GM12891 (cell line): ENCODE measurements at regions not wholly inside any gene's neighbourhood (a gene's known extent, or its start where the extent isn't known, plus 50 kb on each side); places are given as distances from the start of the nearest gene placed in this dataset.
"Not testable (repeated sequence)": the region's sequence is repeated elsewhere in the genome, so short reads cannot be mapped to it uniquely, and the experiment has no call there.

Experiments
- DNase-seq: peaks from one replicate; pipeline ENCODE4 v3.0.0; 2011; ENCODE audit warnings: low spot score; ENCODE audit not compliant: insufficient read length
- FAIRE-seq: peaks from 2 replicates; lab custom pipeline; 2011; peaks lifted over from hg19 to GRCh38; lab: Jason Lieb, UNC
- PAX5 ChIP-seq: IDR thresholded peaks from 2 replicates; pipeline ENCODE4 v1.6.1; 2011; ENCODE audit warnings: low read length, moderate library complexity, mild to moderate bottlenecking; ENCODE audit not compliant: insufficient read depth, severe bottlenecking
- POLR2A ChIP-seq: IDR thresholded peaks from 2 replicates; pipeline ENCODE4 v1.6.1; 2011; ENCODE audit warnings: low read depth, low read length, control low read depth
- POLR2AphosphoS5 ChIP-seq: IDR thresholded peaks from 2 replicates; pipeline ENCODE4 v1.6.1; 2011; ENCODE audit warnings: low read depth, low read length, control low read depth
- POU2F2 ChIP-seq: IDR thresholded peaks from 2 replicates; pipeline ENCODE4 v1.6.1; 2011; ENCODE audit warnings: low read depth, mild to moderate bottlenecking, control low read depth, low read length, moderate library complexity
- SPI1 ChIP-seq: IDR thresholded peaks from 2 replicates; pipeline ENCODE4 v1.6.1; 2011; ENCODE audit warnings: low read depth, low read length, control low read depth
- TAF1 ChIP-seq: IDR thresholded peaks from 2 replicates; pipeline ENCODE4 v1.6.1; 2011; ENCODE audit warnings: low read depth, low read length, control low read depth

DNA sequence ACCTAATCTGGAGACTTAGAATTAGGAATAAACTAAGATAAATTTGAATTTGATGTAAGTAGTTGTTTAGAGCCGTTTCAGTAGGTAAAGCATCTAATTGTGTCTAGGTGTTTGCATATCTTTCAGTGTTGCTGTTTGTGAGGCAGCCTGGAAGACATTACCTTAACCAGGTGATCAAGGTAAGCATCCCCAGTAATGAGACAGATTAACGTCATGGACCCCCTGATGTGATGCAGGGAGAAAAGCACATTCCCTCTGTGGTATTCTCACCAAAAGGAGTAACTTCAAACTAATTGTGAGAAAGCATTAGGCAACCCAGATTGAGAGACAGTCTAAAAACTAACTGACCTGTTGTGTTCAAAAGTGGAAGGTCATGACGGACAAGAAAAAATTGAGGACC is 251.6 kb downstream of the NUAK1 start:
- DNase-seq: no peak
- no peak for FAIRE-seq
- TF ChIP-seq POLR2A: no peak
- no peak for TF ChIP-seq TAF1
- TF ChIP-seq PAX5: no peak
- TF ChIP-seq POU2F2: no peak
- TF ChIP-seq POLR2AphosphoS5: no peak
- TF ChIP-seq SPI1: no peak

DNA sequence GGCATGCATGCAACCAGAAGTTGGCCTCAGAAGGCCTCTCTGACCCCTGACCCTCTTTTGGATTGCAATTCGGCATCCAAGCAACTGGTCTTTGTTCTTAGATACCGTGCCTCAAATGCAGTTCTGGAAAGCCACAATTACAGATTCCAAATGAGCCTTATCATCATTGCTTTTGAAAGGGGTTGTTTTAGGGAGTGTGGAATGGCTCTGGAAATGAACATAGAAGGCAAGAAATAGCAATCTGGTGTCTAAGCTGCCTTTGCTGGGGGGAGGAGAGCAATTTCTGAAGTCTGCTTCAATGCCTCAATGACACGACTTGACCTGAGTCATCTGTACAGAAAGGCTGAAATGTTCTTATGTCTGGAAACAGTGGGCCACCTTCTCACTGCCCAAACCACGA is 250.1 kb downstream of the NUAK1 start:
- FAIRE-seq (no peak), DNase-seq (no peak)
- TF ChIP-seq POLR2AphosphoS5: no peak
- no peak for TF ChIP-seq PAX5
- no peak for TF ChIP-seq POU2F2
- TF ChIP-seq TAF1: no peak
- TF ChIP-seq SPI1: no peak
- no peak for TF ChIP-seq POLR2A

DNA sequence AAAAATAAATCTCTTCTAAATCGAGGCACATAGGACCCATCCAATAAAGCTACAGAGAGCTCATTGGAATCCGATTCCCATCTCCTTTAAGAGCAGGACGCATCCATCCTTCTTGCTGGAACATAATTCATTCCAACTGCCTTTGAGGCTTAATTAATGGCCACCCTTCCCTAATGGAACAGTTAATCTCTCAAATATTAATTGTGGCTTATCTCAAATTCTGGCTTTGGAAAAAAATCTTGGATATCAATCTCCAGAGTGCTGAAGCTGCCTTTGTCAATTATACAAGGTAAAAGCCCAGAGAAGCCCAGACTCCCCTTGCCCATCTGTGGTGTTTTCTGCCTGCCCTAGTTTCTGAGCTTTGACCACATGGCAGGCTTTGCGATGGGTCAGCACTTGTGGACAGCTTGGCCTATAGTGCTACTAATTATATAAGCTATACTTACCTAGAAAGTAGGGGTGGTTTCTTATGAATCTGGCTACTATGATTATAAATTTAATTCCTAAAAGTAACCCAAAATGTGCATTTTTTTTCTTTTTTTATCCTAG is 246.3 kb downstream of the NUAK1 start:
- TF ChIP-seq SPI1 (no peak), POU2F2 (no peak), TAF1 (no peak), PAX5 (no peak), POLR2AphosphoS5 (no peak), POLR2A (no peak)

DNA sequence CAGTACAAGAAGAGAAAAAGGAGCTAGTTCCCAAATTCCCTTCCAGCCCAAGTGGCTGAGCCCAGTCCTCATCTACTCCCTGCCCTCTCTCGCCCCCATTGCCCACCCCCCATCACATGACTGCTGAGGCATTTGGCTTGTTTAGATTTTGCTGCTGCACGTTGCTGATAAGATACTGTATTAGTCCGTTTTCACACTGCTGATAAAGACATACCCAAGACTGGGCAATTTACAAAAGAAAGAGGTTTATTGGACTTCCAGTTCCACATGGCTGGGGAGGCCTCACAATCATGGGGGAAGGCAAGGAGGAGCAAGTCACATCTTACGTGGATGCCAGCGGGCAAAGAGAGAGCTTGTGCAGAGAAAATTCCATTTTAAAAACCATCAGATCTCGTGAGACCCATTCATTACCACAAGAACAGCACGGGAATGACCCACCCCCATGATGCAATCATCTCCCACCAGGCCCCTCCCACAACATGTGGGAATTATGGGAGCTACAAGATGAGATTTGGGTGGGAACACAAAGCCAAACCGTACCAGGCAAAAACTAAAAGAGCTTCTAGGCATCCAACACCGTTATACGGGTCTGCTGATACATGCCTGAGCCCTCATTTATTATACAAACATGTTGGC is 243.4 kb downstream of the NUAK1 start:
- not testable (repeated sequence) for DNase-seq, FAIRE-seq

More for the DNA sequence above, 246.3 kb downstream of the NUAK1 start:
- no peak for FAIRE-seq
- no peak for DNase-seq

DNA sequence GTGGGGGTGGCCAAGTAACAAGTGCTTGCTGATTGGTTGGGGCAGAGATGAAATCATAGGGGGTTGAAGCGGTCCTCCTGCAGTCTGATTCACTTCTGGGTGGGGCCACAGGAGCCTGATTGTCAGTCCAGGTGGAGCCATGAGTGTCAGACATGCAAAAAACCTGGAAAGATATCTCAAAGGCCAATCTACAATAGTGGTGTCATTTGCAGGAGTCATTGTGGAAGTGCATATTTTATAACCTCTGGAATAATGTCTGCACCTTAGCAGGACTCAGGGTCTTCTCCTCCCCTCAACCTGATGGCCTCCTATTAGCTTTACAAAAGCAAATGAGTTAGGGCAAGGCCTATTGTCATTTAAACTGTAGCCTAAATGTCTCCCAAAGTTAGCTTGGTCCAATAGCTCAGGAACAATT is 241.4 kb downstream of the NUAK1 start:
- FAIRE-seq: no peak
- DNase-seq: no peak
- no peak for TF ChIP-seq TAF1
- no peak for TF ChIP-seq POLR2A
- no peak for TF ChIP-seq POU2F2
- no peak for TF ChIP-seq PAX5
- no peak for TF ChIP-seq POLR2AphosphoS5
- no peak for TF ChIP-seq SPI1

DNA sequence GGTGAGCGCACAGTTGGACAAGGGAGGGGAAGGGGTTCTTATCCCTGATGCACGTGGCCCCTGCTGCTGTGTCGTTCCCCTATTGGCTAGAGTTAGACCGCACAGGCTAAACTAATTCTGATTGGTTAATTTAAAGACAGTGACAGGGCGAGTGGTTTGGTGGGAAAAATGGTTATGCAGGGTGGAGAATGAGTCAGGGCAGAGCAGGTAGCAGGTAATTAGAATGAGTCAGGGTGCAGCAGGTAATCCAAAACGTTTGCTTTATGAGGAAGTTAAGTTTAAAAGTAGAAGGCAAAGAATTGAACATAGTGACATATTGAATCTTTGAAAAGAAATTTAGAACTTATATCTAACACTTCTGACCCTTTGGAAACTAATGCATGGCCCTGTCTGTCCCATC is 240.5 kb downstream of the NUAK1 start:
- not testable (repeated sequence) for DNase-seq

DNA sequence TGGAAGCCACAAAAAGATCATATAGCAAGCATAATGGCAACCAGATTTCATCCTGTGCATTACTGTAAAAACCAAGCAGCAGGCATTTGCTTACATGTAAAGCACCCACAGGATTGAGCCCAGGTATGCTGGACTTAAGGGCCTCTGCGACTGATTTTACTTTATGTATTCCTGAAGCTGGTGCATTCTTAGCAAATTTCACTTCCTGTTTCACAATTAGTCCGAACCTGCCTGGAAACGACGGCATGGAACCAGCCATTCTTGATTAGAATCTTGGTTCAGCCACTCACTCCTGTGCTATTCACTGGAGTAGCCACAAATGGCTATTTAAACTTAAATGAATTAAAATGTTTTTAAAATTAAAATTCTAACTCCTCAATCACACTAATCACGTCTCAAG is 239.2 kb downstream of the NUAK1 start:
- no peak for DNase-seq
- TF ChIP-seq POU2F2: no peak
- no peak for TF ChIP-seq PAX5
- TF ChIP-seq TAF1: no peak
- peak; percentile 88 for TF ChIP-seq SPI1
- no peak for TF ChIP-seq POLR2A
- no peak for TF ChIP-seq POLR2AphosphoS5
- no peak for FAIRE-seq

More for the DNA sequence above, 240.5 kb downstream of the NUAK1 start:
- FAIRE-seq: not testable (repeated sequence)

DNA sequence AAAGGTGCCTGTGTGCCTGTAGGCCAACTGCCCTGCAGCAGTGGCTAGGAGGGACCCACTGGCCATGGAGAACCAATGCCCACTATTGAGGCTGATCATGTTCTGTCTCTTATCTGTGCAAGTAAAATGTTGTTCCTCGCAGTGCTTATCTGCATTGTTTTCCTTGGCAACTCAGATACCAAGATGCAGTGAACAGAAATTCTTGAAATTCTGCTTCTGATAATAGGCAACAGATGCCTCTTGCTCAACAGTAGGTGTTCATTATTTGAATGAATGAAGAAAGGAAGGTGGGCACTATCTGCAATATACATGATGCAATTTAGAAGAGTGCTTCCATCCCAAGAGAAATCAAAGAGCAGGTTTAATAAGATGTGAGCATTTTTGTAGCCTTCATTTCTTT is 232.2 kb downstream of the NUAK1 start:
- DNase-seq: no peak
- no peak for FAIRE-seq
- no peak for TF ChIP-seq POU2F2
- no peak for TF ChIP-seq POLR2A

DNA sequence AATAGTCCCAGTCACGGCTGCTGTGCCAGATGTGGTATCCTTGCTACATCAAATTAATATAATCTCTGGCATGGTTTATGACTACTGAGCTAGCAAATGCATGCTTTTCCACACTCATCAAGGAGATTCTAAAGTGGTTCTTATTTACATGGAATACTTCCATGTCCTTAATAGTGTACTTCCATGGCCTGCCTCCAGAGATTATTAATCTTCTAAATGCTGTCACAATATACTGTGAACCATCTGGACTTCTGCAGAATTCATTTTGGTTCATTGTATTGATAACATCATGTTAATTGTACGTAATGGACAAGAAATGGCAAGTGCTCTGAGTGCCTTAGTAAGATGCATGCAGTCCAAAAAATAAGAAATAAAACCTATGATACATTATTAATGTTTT is 230.8 kb downstream of the NUAK1 start:
- FAIRE-seq: no peak
- no peak for DNase-seq
- TF ChIP-seq POLR2AphosphoS5: no peak
- TF ChIP-seq PAX5: no peak
- no peak for TF ChIP-seq POU2F2
- no peak for TF ChIP-seq POLR2A
- no peak for TF ChIP-seq SPI1
- TF ChIP-seq TAF1: no peak

DNA sequence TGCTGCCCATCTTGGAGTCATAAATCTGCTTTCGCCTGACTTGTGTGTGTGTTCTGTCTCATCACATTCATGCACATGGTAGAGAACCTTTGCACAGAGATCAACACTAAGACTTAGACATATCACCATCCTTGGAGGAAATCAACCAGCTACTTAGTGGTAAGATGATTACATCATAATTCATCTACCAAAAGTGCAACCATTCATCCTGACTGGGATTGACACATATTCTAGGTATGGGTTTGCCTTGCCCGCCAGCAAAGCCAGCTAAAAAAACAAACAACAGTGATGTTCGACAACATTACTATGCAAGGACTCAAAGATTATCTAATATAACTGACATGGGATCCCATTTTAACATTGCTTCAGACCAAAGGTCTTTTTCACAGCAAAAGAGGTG is 228.7 kb downstream of the NUAK1 start:
- TF ChIP-seq TAF1 (no peak), POLR2AphosphoS5 (no peak), POU2F2 (no peak), POLR2A (no peak), PAX5 (no peak), SPI1 (no peak)
- DNase-seq (no peak), FAIRE-seq (no peak)

DNA sequence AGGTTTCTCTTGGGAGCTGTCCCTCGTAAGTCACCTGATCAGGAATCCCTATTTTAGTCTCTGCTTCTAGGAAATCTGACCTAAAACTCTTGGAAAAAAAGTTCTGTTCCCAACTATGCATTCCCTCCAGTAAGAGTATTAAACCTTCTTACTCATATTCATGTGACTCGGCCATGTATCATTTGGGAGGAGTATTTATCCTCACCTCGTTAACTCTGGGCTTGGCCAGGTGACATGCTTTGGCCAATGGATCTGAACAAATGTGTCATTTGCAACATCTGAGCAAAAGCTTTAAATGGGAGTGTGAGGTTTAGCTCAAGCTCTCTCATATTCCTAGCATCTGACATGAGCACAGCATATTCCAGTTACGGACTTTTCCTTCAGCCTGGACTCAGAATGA is 226.8 kb downstream of the NUAK1 start:
- FAIRE-seq (no peak), DNase-seq (no peak)
- TF ChIP-seq TAF1 (no peak), POU2F2 (no peak), PAX5 (no peak)
